HCT116 (cell line): ENCODE measurements at regions not wholly inside any gene's neighbourhood (a gene's known extent, or its start where the extent isn't known, plus 50 kb on each side); places are given as distances from the start of the nearest gene placed in this dataset.

ENCODE experiments used
- ATAC-seq: fragments of 200-7000 bp; cut with Tn5 transposase; 2 replicates; pipeline ENCODE4 v1.9.1; 2020; ENCODE audit warnings: mild to moderate bottlenecking, moderate library complexity
- BruUV-seq: library from RNA; stranded (reverse); fragments of 400-500 nt; replicated peaks from 2 replicates; lab custom pipeline; 2021; lab: Mats Ljungman, UMichigan
- CTCF ChIA-PET: fragments of 300-600 bp; sonication (Branson Sonifier 250); formaldehyde crosslinking; loops from one replicate; lab custom pipeline; 2021; ENCODE audit warnings: antibody characterized with exemption; lab: Charles Lee
- POLR2A ChIA-PET: fragments of 300-600, 350-600 bp; sonication (Branson Sonifier 250); formaldehyde crosslinking; loops from one replicate; lab custom pipeline; 2021; ENCODE audit warnings: antibody characterized with exemption; lab: Charles Lee
- RAD21 ChIA-PET, 2 experiments: fragments of 300-600 bp; sonication (Branson Sonifier 250); formaldehyde crosslinking; loops; one replicate each; lab custom pipeline; 2023; ENCODE audit warnings: low total read pairs in 2 of 2; ENCODE audit not compliant: uncharacterized antibody in 2 of 2, unreplicated experiment in 2 of 2, low non-redundant PET in 1 of 2; lab: Charles Lee
- DNase-seq: peaks from one replicate; pipeline ENCODE4 v3.0.0-alpha.2; 2010; ENCODE audit warnings: low read depth, low spot score
- H2AFZ ChIP-seq: fragments of 200-600 bp; shearing (Covaris generic), sonication (generic); 2 replicates; pipeline ENCODE4 v1.6.1; 2017; ENCODE audit warnings: low read depth, mixed run types, mixed read lengths, antibody characterized with exemption, low read length; ENCODE audit not compliant: poor library complexity, severe bottlenecking
- H3K27ac ChIP-seq: 2 replicates; pipeline ENCODE4 v1.5.1; 2012; ENCODE audit warnings: low read depth, low read length
- H3K27me3 ChIP-seq: fragments of 200-600 bp; sonication (generic); 2 replicates; pipeline ENCODE4 v1.6.1; 2016; ENCODE audit warnings: mixed run types, low read length, mixed read lengths; ENCODE audit not compliant: insufficient read depth
- H3K36me3 ChIP-seq, 2 experiments: fragments of 200-500 bp in 1 of 2; fragments of 200-600 bp in 1 of 2; sonication (Bioruptor generic) in 1 of 2; sonication (generic) in 1 of 2; 2 replicates each; pipeline versions ENCODE4 v1.5.1 to v1.6.1; 2014 to 2016; ENCODE audit warnings: low read length in 2 of 2, inconsistent platforms in 1 of 2, mixed read lengths in 1 of 2, mixed run types in 1 of 2; ENCODE audit not compliant: insufficient read depth in 2 of 2, control insufficient read depth in 1 of 2
- H3K4me1 ChIP-seq, 2 experiments: fragments of 200-600 bp in 1 of 2; sonication (generic) in 1 of 2; 2 replicates each; pipeline versions ENCODE4 v1.5.1 to v1.6.1; 2012 to 2017; ENCODE audit warnings: low read length in 2 of 2, inconsistent platforms in 1 of 2, mild to moderate bottlenecking in 1 of 2, mixed read lengths in 1 of 2, mixed run types in 1 of 2, moderate library complexity in 1 of 2; ENCODE audit not compliant: insufficient read depth in 2 of 2, control insufficient read depth in 1 of 2
- H3K4me2 ChIP-seq: fragments of 200-600 bp; sonication (generic); 2 replicates; pipeline ENCODE4 v1.6.1; 2017; ENCODE audit warnings: mixed run types, low read length, mixed read lengths
- H3K4me3 ChIP-seq, 2 experiments: fragments of 200-600 bp in 1 of 2; sonication (generic) in 1 of 2; replicated peaks in 1 of 2; 2 replicates each; pipeline ENCODE4 v1.5.1; 2011 to 2016; ENCODE audit warnings: low read length in 2 of 2, control low read depth in 1 of 2, low read depth in 1 of 2, mild to moderate bottlenecking in 1 of 2, mixed read lengths in 1 of 2, mixed run types in 1 of 2
- H3K79me2 ChIP-seq: fragments of 200-600 bp; sonication (generic); 2 replicates; pipeline ENCODE4 v1.6.1; 2017; ENCODE audit warnings: mild to moderate bottlenecking, mixed run types, low read length, moderate library complexity, mixed read lengths; ENCODE audit not compliant: insufficient read depth
- H3K9ac ChIP-seq: fragments of 200-600 bp; sonication (generic); 2 replicates; pipeline ENCODE4 v1.6.1; 2016; ENCODE audit warnings: low read length, mixed read lengths
- H3K9me2 ChIP-seq: fragments of 200-600 bp; sonication (generic), shearing (Covaris generic); 2 replicates; pipeline ENCODE4 v1.6.1; 2017; ENCODE audit warnings: mixed run types, mild to moderate bottlenecking, moderate library complexity; ENCODE audit not compliant: insufficient read depth
- H3K9me3 ChIP-seq, 2 experiments: fragments of 200-500 bp in 1 of 2; fragments of 200-600 bp in 1 of 2; sonication (Bioruptor generic) in 1 of 2; sonication (generic) in 1 of 2; 2 replicates each; pipeline ENCODE4 v1.6.1; 2014 to 2017; ENCODE audit warnings: low read length in 2 of 2, mixed read lengths in 2 of 2, inconsistent platforms in 1 of 2, low read depth in 1 of 2, mild to moderate bottlenecking in 1 of 2, mixed run types in 1 of 2, moderate library complexity in 1 of 2; ENCODE audit not compliant: control insufficient read depth in 1 of 2, insufficient read depth in 1 of 2
- H4K20me1 ChIP-seq: fragments of 200-600 bp; sonication (generic), shearing (Covaris generic); 2 replicates; pipeline ENCODE4 v1.6.1; 2017; ENCODE audit warnings: mixed run types, mild to moderate bottlenecking, moderate library complexity; ENCODE audit not compliant: insufficient read depth
- CBX3 ChIP-seq: IDR thresholded peaks from 2 replicates; pipeline ENCODE4 v1.6.1; 2012; ENCODE audit warnings: low read depth
- EGR1 ChIP-seq: IDR thresholded peaks from 2 replicates; pipeline ENCODE4 v1.6.1; 2012; ENCODE audit warnings: low read depth
- EZH2 ChIP-seq: fragments of 200-600 bp; sonication (generic); IDR thresholded peaks from 2 replicates; pipeline ENCODE4 v1.6.1; 2017; ENCODE audit warnings: antibody characterized with exemption, mixed run types
- JUND ChIP-seq: IDR thresholded peaks from 2 replicates; pipeline ENCODE4 v1.6.1; 2012
- SRF ChIP-seq: IDR thresholded peaks from 2 replicates; pipeline ENCODE4 v1.6.1; 2012; ENCODE audit warnings: low read depth
- TCF7L2 ChIP-seq: IDR thresholded peaks from 2 replicates; pipeline ENCODE4 v1.7.0; 2011; ENCODE audit warnings: borderline replicate concordance, inconsistent platforms; ENCODE audit not compliant: insufficient read depth, insufficient read length; ENCODE audit errors: extremely low read depth
- YY1 ChIP-seq: IDR thresholded peaks from 2 replicates; pipeline ENCODE4 v1.6.1; 2011; ENCODE audit warnings: low read length, low read depth, moderate library complexity, mild to moderate bottlenecking; ENCODE audit not compliant: insufficient replicate concordance; ENCODE audit errors: extremely low read depth
- ZFX ChIP-seq: fragments of 450-650 bp; IDR thresholded peaks from 2 replicates; pipeline ENCODE4 v1.6.1; 2017
- intact Hi-C: fragments of 100-400 bp; cut with micrococcal nuclease; formaldehyde crosslinking; loops from 2 replicates; pipeline ENCODE4 v1.10.0; 2022
- TF ChIP-seq, protein P1 (sequence below): IDR thresholded peaks from 2 replicates; pipeline ENCODE4 v1.6.1; 2012
- TF ChIP-seq, protein P2 (sequence below): IDR thresholded peaks from 2 replicates; pipeline ENCODE4 v1.6.1; 2012

DNA sequence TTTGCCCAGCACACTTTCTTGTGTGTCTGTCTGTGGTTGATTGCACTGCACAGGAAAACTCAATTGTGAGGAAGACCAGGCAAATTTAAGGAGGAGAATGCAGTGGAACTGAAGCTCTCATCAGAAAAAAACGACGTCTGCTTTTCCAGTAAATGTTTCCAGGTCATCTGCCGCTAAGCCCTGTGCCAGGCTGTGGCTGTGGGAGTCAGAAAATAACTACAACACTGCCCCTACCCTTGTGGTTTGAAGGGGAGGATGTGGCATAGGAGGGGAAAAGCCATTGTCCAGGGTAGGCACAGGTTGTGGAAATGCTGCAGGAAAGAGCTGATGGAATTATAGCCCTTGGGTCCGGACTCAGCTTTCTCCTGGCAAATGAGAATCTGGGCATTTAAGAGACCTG, 259.7 kb upstream of the TMEM132C start:
- Histone ChIP-seq H3K79me2 (no peaks in the 10 kb centered on the region), H4K20me1 (no peaks in the 10 kb centered on the region), H3K27me3 (no peaks in the 10 kb centered on the region), H3K36me3 (no peaks in the 10 kb centered on the region), H2AFZ (no peak overlapping the region), H3K27ac (no peak overlapping the region), H3K4me2 (no peak overlapping the region), H3K4me1 (no peaks in the 10 kb centered on the region), H3K9me2 (no peaks in the 10 kb centered on the region), H3K9me3 (peaks cover 11 to 18% of the 10 kb centered on the region in 2 experiments; a peak in 3 of 4 replicates), H3K9ac (no peak overlapping the region), H3K4me3 (no peak overlapping the region)
- CTCF ChIA-PET: no interaction called here
- BruUV-seq: no TSS peak
- intact Hi-C loops: no loop called here
- no peak for DNase-seq
- RAD21 ChIA-PET: no interaction called here
- TF ChIP-seq ZFX (no peak), YY1 (no peak), TCF7L2 (no peak), EGR1 (no peak), JUND (no peak), SRF (no peak)
- TF ChIP-seq, all 23 proteins: peak for 0
- POLR2A ChIA-PET: no interaction called here
- ATAC-seq: no peak

DNA sequence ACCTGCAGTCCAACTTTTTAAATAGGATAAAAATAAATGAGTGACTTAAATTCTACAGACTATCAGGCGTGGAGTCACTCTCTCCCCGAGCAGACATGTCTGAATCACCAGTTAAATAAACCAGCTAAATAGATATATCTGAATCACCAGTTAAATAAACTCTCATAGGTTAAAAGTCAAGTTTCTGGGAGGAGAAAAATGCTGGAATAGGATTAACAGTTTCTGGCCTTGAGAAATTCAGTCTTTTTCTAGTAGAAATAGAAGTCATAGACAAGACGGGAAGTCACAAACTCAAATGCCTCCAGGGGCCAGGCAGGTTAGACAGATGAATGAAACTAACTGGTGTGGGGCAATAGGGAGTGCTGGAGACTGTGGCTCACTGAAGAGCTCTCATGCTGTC, 258.6 kb upstream of the TMEM132C start:
- Histone ChIP-seq H3K27ac (no peak overlapping the region), H3K9ac (no peak overlapping the region), H3K27me3 (no peaks in the 10 kb centered on the region), H3K79me2 (no peaks in the 10 kb centered on the region), H3K4me3 (no peak overlapping the region), H4K20me1 (no peaks in the 10 kb centered on the region), H3K9me3 (peaks cover 11 to 18% of the 10 kb centered on the region in 2 experiments; a peak in 3 of 4 replicates), H3K4me2 (no peak overlapping the region), H3K4me1 (no peaks in the 10 kb centered on the region), H3K36me3 (no peaks in the 10 kb centered on the region), H2AFZ (no peak overlapping the region), H3K9me2 (no peaks in the 10 kb centered on the region)
- intact Hi-C loops: no loop called here
- ChIA-PET POLR2A (no interaction called here), CTCF (no interaction called here), RAD21 (no interaction called here)
- DNase-seq (no peak), ATAC-seq (no peak)
- TF ChIP-seq, protein P1, sequence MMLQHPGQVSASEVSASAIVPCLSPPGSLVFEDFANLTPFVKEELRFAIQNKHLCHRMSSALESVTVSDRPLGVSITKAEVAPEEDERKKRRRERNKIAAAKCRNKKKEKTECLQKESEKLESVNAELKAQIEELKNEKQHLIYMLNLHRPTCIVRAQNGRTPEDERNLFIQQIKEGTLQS: no peak
- TF ChIP-seq EZH2: no peak
- TF ChIP-seq ZFX: no peak
- TF ChIP-seq, protein P2, sequence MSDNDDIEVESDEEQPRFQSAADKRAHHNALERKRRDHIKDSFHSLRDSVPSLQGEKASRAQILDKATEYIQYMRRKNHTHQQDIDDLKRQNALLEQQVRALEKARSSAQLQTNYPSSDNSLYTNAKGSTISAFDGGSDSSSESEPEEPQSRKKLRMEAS: no peak
- no peak for TF ChIP-seq CBX3
- BruUV-seq: no TSS peak
